Thoracic aorta (tissue), 2 donors: ENCODE measurements at regions not wholly inside any gene's neighbourhood (a gene's known extent, or its start where the extent isn't known, plus 50 kb on each side); places are given as distances from the start of the nearest gene placed in this dataset.

Source experiments
- ATAC-seq: fragments of 150-250 bp; one replicate; pipeline ENCODE4 v1.8.0; 2017; ENCODE audit warnings: low read depth; ENCODE audit not compliant: insufficient number of reproducible peaks, low FRiP score
- DNase-seq: peaks from one replicate; pipeline ENCODE4 v3.0.0-alpha.2; 2020; ENCODE audit warnings: low spot score
- H3K27ac ChIP-seq, 2 donors: fragments of 200-600 bp; sonication (generic); 1 replicate in 1 of 2; 2 replicates in 1 of 2; pipeline ENCODE4 v1.5.1; 2016; ENCODE audit warnings: mild to moderate bottlenecking in 2 of 2, moderate library complexity in 2 of 2
- H3K27me3 ChIP-seq: fragments of 200-600 bp; sonication (generic); replicated peaks from 2 replicates; pipeline ENCODE4 v1.6.0; 2016; ENCODE audit warnings: mild to moderate bottlenecking; ENCODE audit not compliant: insufficient read depth
- H3K36me3 ChIP-seq: fragments of 200-600 bp; sonication (generic); one replicate; pipeline ENCODE4 v1.5.1; 2016
- H3K4me1 ChIP-seq, 2 donors: fragments of 200-600 bp; sonication (generic); 1 replicate in 1 of 2; 2 replicates in 1 of 2; pipeline versions ENCODE4 v1.5.1 to v1.6.0; 2016; ENCODE audit warnings: low read depth in 2 of 2, mild to moderate bottlenecking in 1 of 2; ENCODE audit not compliant: control insufficient read depth in 1 of 2
- H3K4me3 ChIP-seq: fragments of 200-600 bp; sonication (generic); 2 replicates; pipeline ENCODE4 v1.5.1; 2016; ENCODE audit warnings: mild to moderate bottlenecking
- H3K9me3 ChIP-seq: fragments of 200-600 bp; sonication (generic); 2 replicates; pipeline ENCODE4 v1.5.1; 2016
- CTCF ChIP-seq: fragments of 200-600 bp; sonication (generic); IDR thresholded peaks from one replicate; pipeline ENCODE4 v1.5.1; 2019; ENCODE audit warnings: antibody characterized with exemption

GRCh38 chr2:145980318-145980717, 1460.4 kb upstream of the ZEB2 start:
- DNase-seq: no peak
- H3K36me3 ChIP-seq: no peaks in the 10 kb centered on the region
- no peaks in the 10 kb centered on the region for H3K27me3 ChIP-seq
- H3K4me1 ChIP-seq: peaks cover 0 to 4% of the 10 kb centered on the region in 2 donors
- H3K27ac ChIP-seq: no peak overlapping the region
- no peak for TF ChIP-seq CTCF
- H3K4me3 ChIP-seq: no peak overlapping the region
- no peaks in the 10 kb centered on the region for H3K9me3 ChIP-seq
- ATAC-seq: no peak

- H3K9me3 ChIP-seq: no peaks in the 10 kb centered on the region
- H3K4me1 ChIP-seq: no peaks in the 10 kb centered on the region
- H3K36me3 ChIP-seq: no peaks in the 10 kb centered on the region
- no peaks in the 10 kb centered on the region for H3K27me3 ChIP-seq
- no peak for TF ChIP-seq CTCF
- DNase-seq: no peak
- ATAC-seq: no peak
- H3K4me3 ChIP-seq: no peak overlapping the region
- H3K27ac ChIP-seq: no peak overlapping the region
Observed at GRCh38 chr2:145975406-145975805, 1455.5 kb upstream of the ZEB2 start.

GRCh38 chr2:145961846-145962245, 1441.9 kb upstream of the ZEB2 start:
- Histone ChIP-seq H3K9me3 (peaks cover 4% of the 10 kb centered on the region), H3K27me3 (no peaks in the 10 kb centered on the region), H3K4me3 (no peak overlapping the region), H3K27ac (no peak overlapping the region), H3K36me3 (no peaks in the 10 kb centered on the region), H3K4me1 (no peaks in the 10 kb centered on the region)
- DNase-seq: no peak
- no peak for TF ChIP-seq CTCF
- no peak for ATAC-seq

GRCh38 chr2:145960479-145961163, 1440.7 kb upstream of the ZEB2 start:
- Histone ChIP-seq H3K27ac (no peak overlapping the region), H3K4me1 (no peaks in the 10 kb centered on the region), H3K4me3 (no peak overlapping the region), H3K36me3 (no peaks in the 10 kb centered on the region), H3K27me3 (no peaks in the 10 kb centered on the region), H3K9me3 (peaks cover 10% of the 10 kb centered on the region)
- no peak for TF ChIP-seq CTCF
- DNase-seq (no peak), ATAC-seq (no peak)

- DNase-seq (no peak), ATAC-seq (no peak)
- Histone ChIP-seq H3K4me3 (no peak overlapping the region), H3K27ac (no peak overlapping the region), H3K9me3 (peaks cover 10% of the 10 kb centered on the region), H3K36me3 (no peaks in the 10 kb centered on the region), H3K27me3 (no peaks in the 10 kb centered on the region), H3K4me1 (no peaks in the 10 kb centered on the region)
- no peak for TF ChIP-seq CTCF
Observed at GRCh38 chr2:145958611-145959010, 1438.7 kb upstream of the ZEB2 start.
